Islet of Langerhans (tissue), 1 donor: ENCODE measurements at regions not wholly inside any gene's neighbourhood (a gene's known extent, or its start where the extent isn't known, plus 50 kb on each side); places are given as distances from the start of the nearest gene placed in this dataset.

Source experiments
- FAIRE-seq: peaks from one replicate; lab custom pipeline; 2011; peaks lifted over from hg19 to GRCh38; lab: Jason Lieb, UNC

GRCh38 chr5:1952021-1952420 lies 69.3 kb upstream of the IRX4 start:
- no peak for FAIRE-seq

- no peak for FAIRE-seq
These were observed 68.6 kb upstream of the IRX4 start for GRCh38 chr5:1951165-1951816.

GRCh38 chr5:1950708-1951103 lies 68.0 kb upstream of the IRX4 start:
- no peak for FAIRE-seq

DNA sequence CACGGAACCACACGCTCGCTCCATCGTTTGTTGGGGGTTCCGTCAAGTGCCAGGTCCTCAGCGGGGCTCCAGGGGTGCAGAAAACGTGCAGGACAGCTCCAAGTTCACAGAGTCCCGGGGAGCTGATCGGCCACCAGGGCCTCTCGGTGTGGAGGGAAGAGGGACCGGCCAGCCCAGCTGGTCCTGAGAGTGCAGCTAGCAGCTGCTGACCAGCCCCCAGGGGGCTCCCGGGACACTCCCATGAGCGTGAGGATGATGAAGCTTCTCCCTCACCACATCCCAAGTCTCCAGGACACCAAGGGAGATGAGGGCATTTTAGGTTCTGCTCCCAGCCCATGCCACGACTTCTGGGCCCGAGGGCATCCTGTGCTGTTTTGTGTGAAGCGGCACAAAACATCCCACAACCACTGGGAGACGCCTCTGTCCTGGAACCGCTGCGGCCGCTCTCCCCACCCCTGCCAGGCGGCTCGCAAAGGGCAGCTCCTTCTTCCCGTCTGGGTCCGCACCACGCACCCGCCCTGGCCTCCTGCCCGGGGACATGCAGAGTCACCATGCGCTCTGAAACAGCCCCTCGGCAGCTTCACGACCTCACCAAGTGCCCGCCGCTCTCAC lies 67.5 kb upstream of the IRX4 start:
- FAIRE-seq, result no peak

DNA sequence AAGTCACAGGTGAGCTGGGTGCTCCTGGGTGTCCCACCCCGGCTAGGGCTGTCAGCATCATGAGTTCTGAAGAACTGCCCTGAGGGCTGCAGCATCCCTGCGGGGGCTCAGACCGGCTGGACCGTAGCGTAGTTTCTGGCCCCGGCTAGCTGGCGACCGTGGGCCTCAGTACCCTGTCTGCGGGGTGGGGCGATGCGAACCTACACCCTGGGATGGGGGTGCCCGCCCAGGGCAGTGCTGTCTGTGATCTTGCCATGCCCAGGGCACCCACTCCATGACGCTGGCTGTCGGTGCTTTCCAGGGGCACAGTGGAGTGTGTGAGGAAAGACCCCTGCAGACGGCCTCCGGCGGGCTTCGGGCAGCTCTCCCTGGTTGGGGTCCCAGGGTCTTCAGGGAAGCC lies 66.5 kb upstream of the IRX4 start:
- no peak for FAIRE-seq

- no peak for FAIRE-seq
These were observed 66.0 kb upstream of the IRX4 start for GRCh38 chr5:1948663-1949191.

DNA sequence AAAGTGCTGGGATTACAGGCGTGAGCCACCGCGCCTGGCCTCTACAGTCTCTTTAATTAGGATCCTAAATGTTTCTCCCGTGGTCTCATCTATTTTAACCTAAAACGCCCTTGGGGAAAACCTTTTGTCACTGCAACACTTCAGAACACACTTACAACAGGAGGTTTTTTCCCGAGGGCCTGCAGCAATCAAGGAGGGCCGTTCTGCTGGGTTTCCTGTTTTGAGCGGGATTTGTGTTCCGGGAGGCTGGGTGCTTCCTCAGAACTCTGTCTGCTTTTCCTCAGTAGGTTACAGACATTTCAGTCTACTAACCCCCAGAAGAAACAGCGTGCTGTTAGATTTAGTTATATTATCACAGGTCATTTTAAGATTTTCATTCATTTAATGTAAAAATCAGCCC lies 65.4 kb upstream of the IRX4 start:
- FAIRE-seq, result no peak

- no peak for FAIRE-seq
These were observed 64.1 kb upstream of the IRX4 start for GRCh38 chr5:1946776-1947175.

DNA sequence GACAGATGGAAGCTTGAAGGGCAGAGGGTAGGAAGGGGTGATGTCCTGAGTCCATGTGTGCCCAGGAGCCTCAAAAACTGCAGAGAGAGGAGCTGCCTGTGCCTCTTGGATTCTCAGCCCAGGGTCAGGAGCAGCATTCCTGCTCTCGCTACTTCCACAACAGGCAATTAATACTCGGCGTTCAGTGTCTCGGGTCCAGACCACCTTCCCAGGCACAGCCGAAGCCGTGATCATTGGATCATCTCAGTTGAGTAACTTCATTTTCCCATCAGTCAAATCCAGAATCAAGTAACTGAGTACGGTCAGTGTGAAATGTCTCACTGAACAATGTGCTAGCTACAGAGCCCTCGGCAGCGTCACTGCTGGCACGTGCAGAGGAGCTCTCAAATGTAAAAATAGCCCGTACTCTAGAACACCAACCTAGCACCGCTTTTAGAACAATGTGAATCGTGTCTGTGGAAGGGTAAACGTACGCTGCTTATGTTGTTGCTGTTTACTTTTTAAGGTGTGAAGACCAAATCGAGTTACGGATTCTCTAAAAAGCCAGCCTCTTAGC lies 63.5 kb upstream of the IRX4 start:
- FAIRE-seq, result no peak

DNA sequence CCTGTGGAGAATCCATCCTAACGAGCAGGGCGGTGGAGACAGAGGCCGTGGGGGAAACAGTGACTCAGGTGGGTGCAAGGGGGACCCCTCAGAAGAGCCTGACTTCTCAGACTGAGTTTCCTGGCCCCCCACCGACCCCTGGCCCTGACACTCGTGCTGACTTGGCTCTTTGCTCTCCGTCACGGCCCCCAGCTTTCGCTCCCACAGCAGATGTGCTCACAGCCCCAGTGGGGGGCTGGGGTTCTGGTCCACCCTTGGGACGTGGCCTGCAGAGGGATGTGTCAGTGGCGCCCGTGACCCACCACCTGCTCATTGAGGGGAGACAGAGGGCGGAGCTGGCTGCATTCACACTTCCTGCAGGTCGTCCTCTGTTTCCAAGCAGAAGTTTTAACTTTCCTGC lies 62.9 kb upstream of the IRX4 start:
- no peak for FAIRE-seq

DNA sequence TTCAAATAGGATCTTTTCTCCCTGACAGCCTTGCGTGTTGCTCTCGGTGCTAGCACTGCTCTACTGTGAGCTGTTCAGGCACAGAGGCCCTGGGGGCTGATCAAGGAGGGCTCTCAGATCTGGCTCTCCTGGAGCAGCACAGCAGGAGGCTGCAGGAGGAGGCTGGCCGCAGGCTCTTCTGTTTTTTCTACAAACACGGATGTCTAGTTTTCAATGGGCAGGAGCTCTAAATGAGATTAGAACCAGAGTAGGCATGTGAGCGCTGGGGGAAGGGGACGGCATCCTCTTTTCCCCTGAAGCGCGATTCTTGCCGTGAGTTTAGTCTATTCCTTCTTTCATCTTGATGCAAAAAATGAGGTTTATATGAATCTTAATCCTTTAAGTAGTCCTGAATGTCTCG lies 61.7 kb upstream of the IRX4 start:
- FAIRE-seq, result no peak

DNA sequence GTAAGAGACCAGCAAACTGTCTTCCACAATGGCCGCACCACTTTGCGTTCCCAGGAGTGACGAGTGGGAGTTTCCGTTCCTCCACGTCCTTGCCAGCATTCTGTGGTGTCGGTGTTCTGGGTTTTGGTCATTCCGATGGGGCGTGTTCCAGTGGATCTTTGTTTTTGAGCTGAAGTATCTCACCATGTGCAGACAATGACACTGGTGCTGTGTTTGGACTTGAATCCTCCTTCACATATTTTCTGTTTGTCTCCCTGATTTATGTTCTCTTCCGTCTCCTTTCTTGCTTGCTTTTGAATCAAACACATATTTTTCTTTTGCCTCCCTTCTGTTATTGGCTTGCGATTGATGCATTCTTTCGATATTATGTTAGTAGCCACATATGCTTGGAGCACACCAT lies 60.8 kb upstream of the IRX4 start:
- no peak for FAIRE-seq

DNA sequence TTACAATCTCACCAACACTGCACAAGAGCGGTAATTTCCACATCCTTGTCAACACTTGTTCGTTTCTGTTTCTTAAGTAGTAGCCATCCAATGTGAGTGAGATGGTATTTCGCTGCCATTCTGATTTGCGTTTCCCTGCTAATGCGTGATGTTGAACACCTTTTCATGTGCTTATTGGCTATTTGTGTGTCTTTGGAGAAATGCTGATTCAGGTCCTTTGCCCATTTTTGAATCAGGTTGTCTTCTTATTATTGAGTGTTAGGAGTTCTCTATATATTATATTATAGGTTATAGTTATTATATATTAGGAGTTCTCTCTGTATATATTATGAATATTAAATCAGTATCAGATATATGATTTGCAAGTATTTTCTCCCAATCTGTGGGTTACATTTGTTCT lies 59.9 kb upstream of the IRX4 start:
- FAIRE-seq, result no peak

- no peak for FAIRE-seq
These were observed 59.4 kb upstream of the IRX4 start for GRCh38 chr5:1942158-1942557.

GRCh38 chr5:1939256-1939655 lies 56.5 kb upstream of the IRX4 start:
- no peak for FAIRE-seq

DNA sequence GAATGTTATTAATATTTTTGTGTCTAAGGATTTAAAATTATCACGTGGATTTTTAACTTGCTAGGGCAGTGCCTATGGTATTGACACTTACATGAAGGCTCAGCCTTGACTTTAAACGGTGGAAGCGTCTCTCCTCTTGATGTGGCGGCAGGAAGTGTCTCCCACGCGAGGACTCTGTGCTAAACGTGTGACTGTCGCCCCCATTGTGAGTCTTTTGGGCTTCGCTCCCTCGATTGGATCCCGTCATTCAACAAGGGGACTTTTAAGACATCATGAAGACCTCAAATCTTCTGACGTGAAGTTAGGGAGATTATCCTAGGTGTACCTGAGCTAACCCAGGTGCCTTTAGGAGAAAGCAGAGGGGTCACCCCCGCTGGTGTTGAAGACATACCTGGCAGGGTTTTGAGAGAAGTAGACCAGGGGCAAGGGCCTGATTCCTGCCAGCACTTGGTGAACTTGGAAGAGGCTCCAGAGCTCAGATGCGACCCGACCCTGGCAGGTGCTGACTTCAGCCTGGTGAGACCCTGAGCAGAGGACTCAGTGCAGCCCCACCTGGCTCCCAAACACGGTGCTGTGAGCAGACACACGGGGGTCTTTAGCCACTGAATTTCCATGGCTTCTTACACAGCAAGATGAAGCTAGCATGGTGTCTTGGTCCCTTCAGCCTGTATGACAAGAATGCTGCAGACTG lies 55.7 kb upstream of the IRX4 start:
- FAIRE-seq, result no peak

GRCh38 chr5:1937590-1937989 lies 54.9 kb upstream of the IRX4 start:
- no peak for FAIRE-seq

DNA sequence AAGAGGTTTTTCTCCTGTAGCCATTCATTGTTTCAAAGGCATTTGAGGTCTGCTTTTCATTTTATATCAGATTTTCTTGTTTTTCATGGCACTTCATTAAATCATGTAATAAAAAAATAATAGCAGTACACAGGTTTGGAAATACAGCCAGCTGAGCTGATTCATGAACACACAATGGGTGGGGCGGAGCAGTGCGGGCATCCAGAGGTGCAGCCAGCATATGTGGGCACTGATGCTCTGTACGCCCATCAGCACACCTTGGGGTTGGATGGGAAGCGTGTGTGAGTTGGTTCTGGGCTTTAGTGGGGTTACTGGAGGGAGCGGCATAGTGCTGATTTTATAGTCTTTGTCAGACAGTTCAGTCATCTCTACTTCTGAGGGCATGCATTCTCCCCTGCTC lies 54.2 kb upstream of the IRX4 start:
- FAIRE-seq, result no peak

GRCh38 chr5:1936413-1936812 lies 53.7 kb upstream of the IRX4 start:
- no peak for FAIRE-seq

GRCh38 chr5:1934801-1935429 lies 52.2 kb upstream of the IRX4 start:
- FAIRE-seq, result no peak

GRCh38 chr5:1934056-1934394 lies 51.3 kb upstream of the IRX4 start:
- no peak for FAIRE-seq

GRCh38 chr5:1933364-1934055 lies 50.8 kb upstream of the IRX4 start:
- no peak for FAIRE-seq
